ENCODE measurements at regions not wholly inside any gene's neighbourhood (a gene's known extent, or its start where the extent isn't known, plus 50 kb on each side); places are given as distances from the start of the nearest gene placed in this dataset.

DNA sequence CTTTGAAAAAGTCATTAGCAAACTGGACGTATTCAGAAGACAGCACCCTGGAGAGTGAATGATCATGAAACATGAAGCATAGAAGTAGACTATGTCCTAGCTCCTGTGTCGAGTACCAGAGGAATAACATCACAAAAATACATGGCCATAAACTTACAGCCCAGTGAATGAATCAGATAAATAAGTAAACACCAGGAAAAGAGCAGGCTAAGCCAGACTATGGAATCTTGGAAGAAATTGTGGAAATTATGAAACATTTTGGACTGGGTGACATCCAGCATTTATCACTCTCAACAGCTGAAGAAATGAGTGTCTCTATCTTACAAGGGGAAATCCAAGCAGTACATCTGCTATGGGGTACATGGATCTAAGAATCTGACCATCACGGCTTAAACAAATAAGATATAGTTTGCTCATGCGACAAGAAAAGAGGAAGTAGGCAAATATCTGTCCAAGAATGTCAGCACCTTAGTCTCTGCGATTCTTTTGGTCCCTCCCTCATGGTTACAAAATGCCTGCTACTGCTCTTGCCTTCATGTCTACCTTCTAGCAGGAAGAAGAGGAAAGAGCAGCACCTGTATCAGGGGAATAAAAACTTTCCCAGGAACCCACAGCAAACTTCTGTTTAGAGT is 481.5 kb downstream of the BCOR start:
- no peak for DNase-seq

DNA sequence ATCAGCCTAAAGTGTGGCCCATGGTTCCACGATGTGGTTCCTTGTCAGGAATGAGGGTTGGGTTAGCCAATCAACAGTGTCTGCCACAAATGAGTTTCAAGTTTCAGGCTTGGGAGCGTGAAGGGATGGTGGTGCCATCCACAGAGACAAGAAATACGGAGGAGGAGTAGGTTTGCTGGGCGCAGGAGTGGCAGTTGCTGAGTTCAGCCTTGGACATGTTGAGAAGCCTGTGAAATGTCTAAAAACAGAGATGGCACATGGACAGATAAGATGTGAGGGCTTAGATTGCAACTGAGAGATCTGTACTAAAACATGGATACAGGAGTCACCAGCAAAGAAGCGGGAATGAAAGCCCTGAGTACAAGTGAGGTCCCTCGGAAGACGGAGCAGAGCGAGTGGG is 481.0 kb downstream of the BCOR start:
- DNase-seq, result no peak

- DNase-seq, result no peak
Observed at GRCh38 chrX:39618178-39618577, 479.6 kb downstream of the BCOR start.

GRCh38 chrX:39619182-39620009 is 478.4 kb downstream of the BCOR start:
- DNase-seq, result no peak

DNA sequence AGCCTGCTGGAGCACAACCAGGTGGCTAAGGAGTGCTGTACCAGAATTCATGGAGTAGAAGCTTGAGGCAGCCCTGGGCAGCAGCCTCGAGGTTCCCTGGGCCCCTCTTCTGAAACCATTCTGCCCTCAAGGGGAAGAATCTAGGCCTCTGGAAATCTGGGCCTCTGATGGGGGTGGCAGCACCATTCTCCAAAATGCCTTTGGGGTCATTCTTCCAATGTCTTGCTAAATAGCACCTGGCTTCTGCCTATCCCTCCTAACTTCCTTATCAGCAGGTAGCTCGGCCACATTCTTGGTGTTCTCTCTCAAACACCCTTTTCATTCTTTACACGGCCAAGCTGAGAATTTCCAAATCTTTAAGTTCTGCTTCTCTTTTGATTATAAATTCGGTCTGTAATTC is 473.6 kb downstream of the BCOR start:
- no peak for DNase-seq

DNA sequence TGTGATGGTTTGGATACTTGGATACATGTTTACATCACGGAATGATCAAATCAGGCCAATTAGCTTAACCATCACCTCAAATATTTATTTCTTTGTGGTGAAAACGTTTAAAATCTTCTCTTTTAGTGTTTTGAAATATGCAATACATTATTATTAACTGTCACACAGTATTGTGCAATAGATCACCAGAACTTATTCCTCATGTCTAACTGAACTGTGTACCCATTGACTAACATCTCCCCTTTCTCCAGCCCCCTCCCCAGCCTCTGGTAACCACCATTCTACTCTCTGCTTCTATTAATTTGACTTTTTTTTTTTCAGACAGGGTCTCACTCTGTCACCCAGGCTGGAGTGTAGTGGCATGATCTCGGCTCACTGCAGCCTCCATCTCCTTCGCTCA is 471.9 kb downstream of the BCOR start:
- DNase-seq, result no peak

- no peak for DNase-seq
Observed at GRCh38 chrX:39626749-39627148, 471.0 kb downstream of the BCOR start.

DNA sequence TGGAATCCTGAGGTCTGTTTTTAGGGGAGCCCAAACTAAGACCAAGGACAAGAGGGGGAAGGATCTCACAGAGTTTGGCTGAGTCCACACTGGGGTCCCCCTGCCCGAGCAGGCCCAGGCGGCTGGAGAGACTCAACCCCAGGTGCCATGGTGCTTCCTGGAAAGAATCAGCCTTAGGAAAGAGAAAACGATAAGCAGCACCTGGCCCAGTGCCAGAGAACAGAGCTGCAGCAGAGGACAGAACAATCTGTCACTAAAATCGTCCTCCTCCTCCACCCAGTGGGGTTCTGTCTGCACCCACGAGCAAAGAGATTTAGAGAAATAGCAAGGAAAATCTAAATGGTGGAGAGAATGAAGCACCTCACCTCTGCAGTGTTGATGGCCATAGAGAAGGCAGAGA is 470.5 kb downstream of the BCOR start:
- DNase-seq, result peak; percentile 10

DNA sequence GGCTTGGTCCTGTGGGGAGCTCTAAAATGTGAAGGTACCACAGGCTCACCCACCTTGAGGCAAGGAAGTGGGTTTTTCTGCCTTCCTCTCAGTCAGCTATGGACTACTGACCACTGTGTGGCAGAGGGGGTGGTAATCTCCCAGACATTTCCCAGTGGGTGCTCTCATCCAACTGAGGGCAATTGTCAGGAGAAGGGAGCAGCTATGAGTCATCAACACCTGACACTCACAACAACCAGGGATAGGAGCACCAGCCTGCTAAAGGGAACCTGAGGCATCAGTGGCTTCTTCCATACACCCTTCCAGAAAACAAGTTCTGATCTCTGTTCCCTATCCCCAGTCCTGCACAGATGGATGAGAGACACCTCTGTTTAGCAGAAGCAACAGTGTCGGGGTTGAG is 468.8 kb downstream of the BCOR start:
- no peak for DNase-seq

DNA sequence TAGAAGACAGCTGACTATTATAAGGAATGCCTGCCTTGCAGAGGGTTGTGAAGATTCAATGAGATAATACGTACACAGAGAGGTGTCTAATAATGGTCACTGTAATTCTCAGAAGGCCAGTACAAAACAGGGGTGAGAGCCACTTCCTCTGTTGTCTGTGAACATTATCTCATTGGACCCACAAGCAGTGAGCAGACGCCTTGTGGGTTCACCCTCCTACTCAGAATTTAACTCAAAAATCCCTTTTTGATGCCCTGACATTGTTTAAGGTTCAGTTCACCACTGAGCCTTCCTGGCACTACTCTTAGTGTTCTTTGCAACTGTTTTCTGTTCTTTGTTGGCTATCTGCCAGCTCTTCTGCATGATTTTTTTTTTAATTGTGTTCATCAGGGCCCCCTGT is 467.4 kb downstream of the BCOR start:
- DNase-seq, result no peak

DNA sequence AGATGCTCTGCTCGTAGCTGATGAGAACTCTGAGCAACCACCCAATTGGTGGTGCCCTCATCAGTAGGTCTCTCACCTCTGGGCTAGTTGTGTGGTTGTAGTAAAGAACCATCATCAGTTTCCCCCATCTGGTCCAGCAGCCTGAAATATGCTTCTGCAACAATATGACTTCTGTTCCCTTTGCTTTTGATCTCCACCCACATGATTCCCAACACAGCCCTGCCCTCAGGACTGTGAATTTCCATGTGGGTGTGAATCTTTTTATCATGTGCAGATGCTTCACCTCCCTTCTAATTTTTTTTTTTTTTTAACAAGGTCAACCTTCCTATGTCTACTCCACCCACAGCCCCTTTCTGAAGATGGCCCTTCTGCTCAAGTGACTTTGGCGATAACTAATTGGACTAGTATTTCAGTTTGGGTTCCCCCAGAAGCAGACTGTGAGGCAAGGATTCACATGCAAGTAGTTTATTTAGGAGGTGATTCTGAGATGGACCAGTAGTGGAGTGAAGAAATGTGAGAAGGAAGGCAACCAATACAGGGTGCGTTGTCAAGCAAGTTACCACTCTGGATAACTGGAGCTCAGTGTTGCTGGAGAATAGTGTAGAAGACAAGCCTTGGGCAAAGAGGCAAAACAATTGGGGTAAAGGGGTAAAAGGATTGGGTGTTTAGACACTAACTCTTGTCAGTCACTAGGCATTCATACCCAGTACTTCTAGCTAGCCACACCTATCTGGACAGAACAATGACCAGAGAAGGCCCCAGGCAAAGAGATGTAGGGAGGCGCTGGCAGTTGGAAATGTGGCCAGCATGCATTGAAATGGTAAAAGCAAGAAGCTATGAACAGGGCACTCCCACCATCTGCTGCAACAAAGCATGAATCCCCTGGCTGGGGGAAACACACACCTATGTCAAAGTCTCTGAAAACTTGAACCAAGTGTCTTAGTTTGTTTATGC is 466.2 kb downstream of the BCOR start:
- DNase-seq, result no peak

- peak; percentile 68 for DNase-seq
Observed at GRCh38 chrX:39633293-39633692, 464.5 kb downstream of the BCOR start.

- DNase-seq, result no peak
Observed at GRCh38 chrX:39636481-39636880, 461.3 kb downstream of the BCOR start.

GRCh38 chrX:39638526-39638925 is 459.2 kb downstream of the BCOR start:
- no peak for DNase-seq

DNA sequence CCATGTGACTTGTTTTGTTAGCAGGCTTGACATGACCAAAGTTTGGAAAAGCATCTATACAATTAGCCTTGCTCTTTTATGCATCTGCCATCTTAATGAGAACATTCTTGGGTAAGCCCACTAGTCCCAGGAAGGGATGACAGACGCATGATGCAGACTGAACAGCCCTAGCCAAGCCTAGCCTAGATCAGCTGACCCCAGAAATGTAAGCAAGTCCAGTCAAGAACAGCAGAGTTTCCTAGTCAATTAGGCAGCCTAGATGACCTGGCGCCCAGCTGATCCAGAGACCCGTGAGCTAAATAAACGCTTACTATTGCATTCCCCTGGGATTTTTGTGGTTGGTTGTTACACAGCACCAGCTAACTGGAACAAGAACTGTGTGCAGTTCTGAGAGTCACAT is 457.9 kb downstream of the BCOR start:
- DNase-seq, result no peak

DNA sequence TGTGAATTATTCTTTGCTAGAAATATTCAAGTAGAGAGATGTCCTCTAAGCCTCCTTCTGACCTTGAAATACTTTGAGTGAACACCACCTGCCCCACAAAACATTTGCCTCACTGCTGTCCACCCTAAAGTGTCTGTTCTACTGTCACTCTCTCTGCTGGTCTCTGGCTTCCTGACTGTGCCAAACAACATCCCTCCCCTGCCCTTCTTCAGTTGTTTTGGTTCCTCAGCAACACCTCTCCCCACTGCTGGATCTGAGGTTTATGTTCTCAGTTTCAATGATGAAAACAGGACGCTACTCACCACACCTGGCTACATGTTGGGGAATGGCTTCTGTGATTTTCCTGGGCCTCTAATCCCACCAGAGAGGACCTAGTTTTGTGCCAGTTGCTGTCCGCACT is 456.9 kb downstream of the BCOR start:
- DNase-seq, result no peak

DNA sequence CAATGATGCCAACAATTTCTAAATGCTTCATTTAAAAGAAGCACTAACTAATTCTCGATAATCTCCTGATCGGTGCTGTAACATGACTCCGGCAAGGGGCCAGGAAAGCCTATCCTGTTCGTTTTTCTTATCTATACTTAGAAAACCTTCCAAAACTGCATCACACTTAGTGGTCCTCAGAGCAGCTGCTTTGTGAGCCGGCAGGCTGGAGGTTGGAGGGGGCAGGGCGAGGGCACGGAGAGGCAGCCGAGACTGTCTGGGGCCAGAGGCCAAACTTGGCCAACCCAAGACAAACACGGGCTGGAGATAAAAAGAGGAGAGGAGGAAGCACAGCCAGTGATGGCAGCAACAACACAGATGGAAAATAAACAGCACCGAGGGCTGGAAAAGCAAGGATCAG is 455.7 kb downstream of the BCOR start:
- no peak for DNase-seq

GRCh38 chrX:39643550-39643949 is 454.2 kb downstream of the BCOR start:
- DNase-seq, result no peak

GRCh38 chrX:39645178-39645895 is 452.4 kb downstream of the BCOR start:
- DNase-seq, result no peak

- no peak for DNase-seq
Observed at GRCh38 chrX:39648548-39649254, 449.1 kb downstream of the BCOR start.

DNA sequence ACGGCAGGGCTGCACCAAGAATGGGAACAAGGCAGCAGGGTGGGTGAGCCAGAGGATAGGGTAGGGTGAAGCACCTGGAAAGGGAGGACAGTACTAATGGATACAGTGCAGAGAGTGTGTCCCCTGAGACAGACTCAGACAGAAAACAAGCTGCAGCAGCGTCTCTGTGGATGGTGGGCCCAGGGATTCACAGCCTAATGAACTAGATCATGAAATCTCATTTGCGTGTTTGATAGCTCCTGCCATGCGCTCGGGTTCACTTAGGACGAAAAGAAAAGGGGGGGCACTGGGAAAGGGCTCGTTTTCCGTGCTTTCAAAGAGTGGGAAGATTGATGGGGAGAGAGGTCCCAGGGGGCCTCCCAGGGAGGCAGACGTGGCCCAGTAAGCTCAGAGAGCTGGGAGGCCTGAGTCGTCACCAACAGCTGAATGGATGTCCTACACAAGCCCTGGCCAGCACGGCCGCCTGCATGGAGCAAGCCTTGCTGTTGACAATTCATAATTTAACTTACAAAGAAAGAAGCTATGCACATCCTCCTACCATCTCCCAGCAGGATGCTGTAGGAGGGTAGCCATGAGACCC is 446.9 kb downstream of the BCOR start:
- no peak for DNase-seq

DNA sequence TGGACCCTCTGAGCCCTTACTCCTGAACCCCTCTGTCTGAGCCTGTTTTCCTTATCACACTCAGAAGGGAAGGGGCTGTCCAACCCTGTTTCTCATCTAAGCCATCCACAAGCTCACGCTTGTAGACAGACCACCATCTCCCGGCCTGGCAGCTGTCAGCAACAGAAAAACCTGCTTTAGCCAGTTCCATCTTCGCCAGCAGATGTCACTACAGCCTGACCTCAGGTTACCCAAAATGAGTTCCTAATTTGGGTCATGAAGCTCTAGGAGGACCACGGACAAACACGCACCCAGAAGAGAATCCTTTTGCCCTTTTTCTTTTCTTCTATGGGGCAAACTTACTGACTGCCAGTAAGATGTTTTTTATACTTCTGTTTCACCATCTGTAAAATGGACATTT is 445.4 kb downstream of the BCOR start:
- no peak for DNase-seq
